Uterus (tissue), 3 donors: ENCODE measurements at regions not wholly inside any gene's neighbourhood (a gene's known extent, or its start where the extent isn't known, plus 50 kb on each side); places are given as distances from the start of the nearest gene placed in this dataset.

Experiments used
- DNase-seq, 2 donors: peaks; one replicate each; pipeline ENCODE4 v3.0.0-alpha.2; 2019 to 2020
- H3K27ac ChIP-seq, 2 donors: fragments of 200-600 bp; sonication (generic); 1 replicate in 1 of 2; 2 replicates in 1 of 2; pipeline ENCODE4 v1.5.1; 2016 to 2018
- H3K27me3 ChIP-seq, 2 donors: fragments of 200-600 bp; sonication (generic); one replicate each; pipeline ENCODE4 v1.5.1; 2018 to 2019; ENCODE audit warnings: control low read depth in 1 of 2
- H3K36me3 ChIP-seq, 2 donors: fragments of 200-600 bp; sonication (generic); one replicate each; pipeline ENCODE4 v1.5.1; 2019; ENCODE audit warnings: control low read depth in 1 of 2
- H3K4me1 ChIP-seq, 2 donors: fragments of 200-600 bp; sonication (generic); one replicate each; pipeline ENCODE4 v1.5.1; 2018 to 2019; ENCODE audit warnings: control low read depth in 1 of 2
- H3K4me3 ChIP-seq, 2 donors: fragments of 200-600 bp; sonication (generic); 1 replicate in 1 of 2; 2 replicates in 1 of 2; pipeline ENCODE4 v1.5.1; 2018 to 2019; ENCODE audit warnings: mild to moderate bottlenecking in 1 of 2
- H3K9me3 ChIP-seq, 2 donors: fragments of 200-600 bp; sonication (generic); one replicate each; pipeline ENCODE4 v1.5.1; 2019; ENCODE audit warnings: control low read depth in 1 of 2
- CTCF ChIP-seq, 4 experiments: fragments of 200-600 bp in 2 of 4; fragments of 450-650 bp in 2 of 4; sonication (generic) in 2 of 4; IDR thresholded peaks; one replicate each; pipeline ENCODE4 v1.5.1; 2016 to 2019; ENCODE audit warnings: antibody characterized with exemption in 4 of 4, mild to moderate bottlenecking in 2 of 4, moderate library complexity in 1 of 4
- POLR2A ChIP-seq, 2 donors: fragments of 450-650 bp; IDR thresholded peaks; one replicate each; pipeline ENCODE4 v1.6.1; 2016; ENCODE audit warnings: antibody characterized with exemption in 2 of 2, mild to moderate bottlenecking in 1 of 2, moderate library complexity in 1 of 2
- intact Hi-C: fragments of 100-400 bp; cut with DNase I; formaldehyde crosslinking; loops from one replicate; pipeline ENCODE4 v1.15.1; 2023; ENCODE audit warnings: low total_unique reads
- donor health status: DM: yes; HTN: yes; CAD: no.

GRCh38 chr20:40424695-40425094, 264.3 kb downstream of the MAFB start:
- DNase-seq = no peak
- H3K4me1 ChIP-seq = no peaks in the 10 kb centered on the region
- TF ChIP-seq CTCF (IDR thresholded peaks at IDR 0.05) (no peak), POLR2A (IDR thresholded peaks at IDR 0.05) (no peak)
- no peaks in the 10 kb centered on the region for H3K27me3 ChIP-seq
- no peak overlapping the region for H3K4me3 ChIP-seq
- H3K9me3 ChIP-seq = no peaks in the 10 kb centered on the region
- no peak overlapping the region for H3K27ac ChIP-seq
- no peaks in the 10 kb centered on the region for H3K36me3 ChIP-seq
- intact Hi-C loops = no loop called here

- H3K4me3 ChIP-seq = no peak overlapping the region
- DNase-seq = no peak
- no peak overlapping the region for H3K27ac ChIP-seq
- no peaks in the 10 kb centered on the region for H3K27me3 ChIP-seq
- H3K4me1 ChIP-seq = no peaks in the 10 kb centered on the region
- H3K9me3 ChIP-seq = no peaks in the 10 kb centered on the region
- intact Hi-C loops = no loop called here
- no peaks in the 10 kb centered on the region for H3K36me3 ChIP-seq
- TF ChIP-seq CTCF (IDR thresholded peaks at IDR 0.05) = no peak
- no peak for TF ChIP-seq POLR2A (IDR thresholded peaks at IDR 0.05)
These were observed 266.4 kb downstream of the MAFB start for GRCh38 chr20:40422656-40423055.

- H3K36me3 ChIP-seq = no peaks in the 10 kb centered on the region
- H3K4me3 ChIP-seq = no peak overlapping the region
- no peak for DNase-seq
- TF ChIP-seq CTCF (IDR thresholded peaks at IDR 0.05) (no peak), POLR2A (IDR thresholded peaks at IDR 0.05) (no peak)
- no peak overlapping the region for H3K27ac ChIP-seq
- no peaks in the 10 kb centered on the region for H3K27me3 ChIP-seq
- no peaks in the 10 kb centered on the region for H3K9me3 ChIP-seq
- no peaks in the 10 kb centered on the region for H3K4me1 ChIP-seq
- intact Hi-C loops = no loop called here
These were observed 272.8 kb downstream of the MAFB start for GRCh38 chr20:40416274-40416673.

DNA sequence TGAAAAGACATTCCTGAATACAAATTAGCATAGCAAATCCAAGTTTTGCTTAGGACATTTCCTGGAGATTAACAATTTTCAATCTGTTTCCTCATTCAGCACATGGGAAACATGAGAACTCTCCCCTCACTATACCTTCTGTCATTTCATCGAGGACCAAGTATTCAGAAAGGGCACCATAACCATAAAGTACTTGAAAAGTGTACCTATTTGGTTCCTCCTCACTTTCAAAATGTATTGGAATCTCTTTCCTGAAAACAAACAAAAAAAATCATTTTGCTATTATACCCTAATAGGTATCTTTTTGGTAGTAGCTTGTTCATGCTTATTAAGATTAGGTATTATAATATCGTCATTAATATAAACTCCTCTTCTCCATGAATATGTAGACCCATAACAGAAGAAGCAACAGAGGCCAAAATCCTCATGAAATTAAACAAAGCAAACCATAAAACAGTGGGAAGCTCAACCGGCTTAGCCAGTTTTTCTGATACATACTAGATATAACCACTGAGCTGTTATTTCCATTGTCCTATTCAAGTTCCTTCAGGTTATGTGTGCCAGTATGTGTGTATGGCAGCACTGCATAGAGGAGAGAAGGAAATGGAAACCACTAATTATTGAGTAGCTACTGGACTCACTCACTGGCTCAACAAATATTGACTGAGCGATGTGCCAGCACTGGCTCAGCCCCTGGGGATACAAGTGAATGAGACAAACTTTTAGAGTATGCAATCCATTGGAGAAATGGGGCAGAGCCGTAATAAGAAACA, 274.0 kb downstream of the MAFB start:
- intact Hi-C loops = no loop called here
- TF ChIP-seq POLR2A (IDR thresholded peaks at IDR 0.05) (no peak), CTCF (IDR thresholded peaks at IDR 0.05) (no peak)
- no peaks in the 10 kb centered on the region for H3K36me3 ChIP-seq
- H3K4me1 ChIP-seq = no peaks in the 10 kb centered on the region
- no peaks in the 10 kb centered on the region for H3K27me3 ChIP-seq
- DNase-seq = no peak
- no peak overlapping the region for H3K27ac ChIP-seq
- H3K9me3 ChIP-seq = no peaks in the 10 kb centered on the region
- no peak overlapping the region for H3K4me3 ChIP-seq

GRCh38 chr20:40410028-40410427, 279.0 kb downstream of the MAFB start:
- Histone ChIP-seq H3K27me3 (no peaks in the 10 kb centered on the region), H3K4me3 (no peak overlapping the region), H3K4me1 (no peaks in the 10 kb centered on the region), H3K36me3 (no peaks in the 10 kb centered on the region), H3K27ac (no peak overlapping the region), H3K9me3 (no peaks in the 10 kb centered on the region)
- no peak for DNase-seq
- intact Hi-C loops = no loop called here
- TF ChIP-seq CTCF (IDR thresholded peaks at IDR 0.05) = no peak
- no peak for TF ChIP-seq POLR2A (IDR thresholded peaks at IDR 0.05)
